ENCODE measurements at regions not wholly inside any gene's neighbourhood (a gene's known extent, or its start where the extent isn't known, plus 50 kb on each side); places are given as distances from the start of the nearest gene placed in this dataset.

DNA sequence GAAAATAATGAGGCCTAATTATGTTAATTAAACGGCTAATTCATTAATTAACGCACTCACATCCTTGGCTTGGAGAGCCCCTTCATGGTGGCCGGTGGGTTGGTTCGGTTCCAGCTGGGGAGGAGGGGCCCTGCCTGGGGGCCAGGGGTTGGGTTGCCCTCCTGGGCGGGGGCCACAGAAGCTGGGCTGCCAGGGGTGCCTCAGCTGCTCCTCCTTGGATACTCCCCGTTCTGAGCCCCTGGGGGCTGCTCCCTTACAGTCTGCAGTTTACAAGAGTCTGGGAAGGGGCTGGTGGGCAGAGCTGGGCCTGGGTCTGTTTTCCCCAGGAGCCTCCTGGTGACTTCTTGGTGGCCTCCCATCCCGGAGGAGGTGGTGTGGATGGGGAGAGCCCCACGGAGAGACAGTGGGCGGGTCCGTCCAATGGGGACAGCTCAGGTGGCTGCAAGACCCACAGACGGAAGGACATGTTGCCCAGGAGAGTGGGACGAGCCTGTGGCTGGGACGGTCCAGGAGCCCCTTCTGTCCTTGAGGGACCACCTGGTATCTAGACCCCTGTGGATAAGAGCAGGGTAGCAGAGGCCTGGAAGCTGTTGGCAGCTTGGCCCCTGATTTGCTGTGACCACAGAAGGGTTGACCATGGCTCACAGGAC lies 277.5 kb downstream of the PBX3 start (continued):
- no peak for TF ChIP-seq ZBTB33 (IDR thresholded peaks at IDR 0.05; ENCODE audit: extremely low read depth, insufficient replicate concordance, low read length)
- TF ChIP-seq SRF (IDR thresholded peaks at IDR 0.05; ENCODE audit: low read depth), result no peak
- TF ChIP-seq SIN3A (IDR thresholded peaks at IDR 0.05; ENCODE audit: low read depth), result no peak
- no peak for TF ChIP-seq EGR1 (IDR thresholded peaks at IDR 0.05; ENCODE audit: low read depth)

DNA sequence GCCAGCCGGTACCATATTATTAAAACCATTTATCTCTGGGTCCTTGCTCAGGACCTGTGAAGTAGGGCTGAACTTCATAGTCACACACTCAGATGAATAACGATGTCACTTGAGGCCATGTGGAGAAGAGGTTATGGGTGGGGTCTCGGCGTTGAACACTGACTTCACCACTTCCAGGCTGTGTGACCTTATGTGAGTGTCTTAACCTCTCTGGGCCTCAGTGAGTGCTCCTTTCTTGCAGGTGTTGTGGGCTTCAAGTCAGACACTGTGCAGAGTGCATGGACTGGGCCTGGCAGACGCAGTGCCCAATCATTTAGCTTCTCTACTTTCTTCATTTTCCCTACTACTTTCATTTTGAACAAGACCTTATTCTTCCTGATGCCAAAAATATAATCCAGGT lies 278.8 kb downstream of the PBX3 start:
- no peaks in the 10 kb centered on the region for H4K20me1 ChIP-seq (ENCODE audit: insufficient read depth)
- H3K9me3 ChIP-seq (ENCODE audit: control insufficient read depth in 1 of 2, insufficient read depth in 1 of 2, low read depth in 1 of 2, low read length in 2 of 2), result no peaks in the 10 kb centered on the region; a peak in 1 of 4 replicates
- no peaks in the 10 kb centered on the region for H3K27me3 ChIP-seq (ENCODE audit: insufficient read depth, low read length)
- H2AFZ ChIP-seq (ENCODE audit: low read depth, low read length, poor library complexity, severe bottlenecking), result no peak overlapping the region
- no peaks in the 10 kb centered on the region for H3K79me2 ChIP-seq (ENCODE audit: insufficient read depth, low read length)
- TF ChIP-seq JUND (IDR thresholded peaks at IDR 0.05) (no peak), POLR2A (IDR thresholded peaks at IDR 0.05; ENCODE audit: borderline replicate concordance, extremely low read depth, insufficient read depth, insufficient read length) (no peak)
- TF ChIP-seq, protein P1, sequence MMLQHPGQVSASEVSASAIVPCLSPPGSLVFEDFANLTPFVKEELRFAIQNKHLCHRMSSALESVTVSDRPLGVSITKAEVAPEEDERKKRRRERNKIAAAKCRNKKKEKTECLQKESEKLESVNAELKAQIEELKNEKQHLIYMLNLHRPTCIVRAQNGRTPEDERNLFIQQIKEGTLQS (IDR thresholded peaks at IDR 0.05), result no peak
- TF ChIP-seq, protein P2, sequence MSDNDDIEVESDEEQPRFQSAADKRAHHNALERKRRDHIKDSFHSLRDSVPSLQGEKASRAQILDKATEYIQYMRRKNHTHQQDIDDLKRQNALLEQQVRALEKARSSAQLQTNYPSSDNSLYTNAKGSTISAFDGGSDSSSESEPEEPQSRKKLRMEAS (IDR thresholded peaks at IDR 0.05), result no peak
- DNase-seq (ENCODE audit: low read depth, low spot score), result no peak
- ChIA-PET POLR2A (no interaction called here), CTCF (no interaction called here), RAD21 (ENCODE audit: low non-redundant PET in 1 of 2, low total read pairs in 2 of 2, uncharacterized antibody in 2 of 2, unreplicated experiment in 2 of 2) (no interaction called here)
- no peak for ATAC-seq
- no peak overlapping the region for H3K9ac ChIP-seq (ENCODE audit: low read length)
- intact Hi-C loops (cut with micrococcal nuclease), result no loop called here
- H3K36me3 ChIP-seq (ENCODE audit: control insufficient read depth in 1 of 2, insufficient read depth in 2 of 2, low read length in 2 of 2), result no peaks in the 10 kb centered on the region
- no peak overlapping the region for H3K4me2 ChIP-seq (ENCODE audit: low read length)
- no peak overlapping the region for H3K4me3 ChIP-seq (replicated peaks in 1 of 2; ENCODE audit: low read depth in 1 of 2, low read length in 2 of 2)
- no TSS peak for BruUV-seq (replicated peaks)
- no peaks in the 10 kb centered on the region for H3K4me1 ChIP-seq (ENCODE audit: control insufficient read depth in 1 of 2, insufficient read depth in 2 of 2, low read length in 2 of 2)
- no peak overlapping the region for H3K27ac ChIP-seq (ENCODE audit: low read depth, low read length)
- H3K9me2 ChIP-seq (ENCODE audit: insufficient read depth), result no peaks in the 10 kb centered on the region

Data from HCT116 (cell line).